HG03097 (cell line): ENCODE measurements at regions not wholly inside any gene's neighbourhood (a gene's known extent, or its start where the extent isn't known, plus 50 kb on each side); places are given as distances from the start of the nearest gene placed in this dataset.

Experiments
- ATAC-seq: cut with Tn5 transposase; IDR thresholded peaks from one replicate; pipeline ENCODE4 v1.9.1; 2021; ENCODE audit not compliant: unreplicated experiment, low FRiP score

- ATAC-seq = no peak
Measured at GRCh38 chr6:139640921-139641320, 266.5 kb upstream of the CITED2 start.

- peak; percentile 84 for ATAC-seq
Measured at GRCh38 chr6:139640448-139640847, 266.0 kb upstream of the CITED2 start.

GRCh38 chr6:139639507-139639906 lies 265.1 kb upstream of the CITED2 start:
- no peak for ATAC-seq

- ATAC-seq = no peak
Measured at GRCh38 chr6:139638179-139638941, 263.9 kb upstream of the CITED2 start.

GRCh38 chr6:139637766-139638165 lies 263.3 kb upstream of the CITED2 start:
- ATAC-seq = no peak

- no peak for ATAC-seq
Measured at GRCh38 chr6:139636391-139636790, 261.9 kb upstream of the CITED2 start.

GRCh38 chr6:139635401-139636130 lies 261.1 kb upstream of the CITED2 start:
- no peak for ATAC-seq

GRCh38 chr6:139632840-139633239 lies 258.4 kb upstream of the CITED2 start:
- ATAC-seq = no peak

- ATAC-seq = no peak
Measured at GRCh38 chr6:139628270-139628669, 253.8 kb upstream of the CITED2 start.

GRCh38 chr6:139627091-139627490 lies 252.6 kb upstream of the CITED2 start:
- ATAC-seq = no peak

GRCh38 chr6:139625998-139626975 lies 251.8 kb upstream of the CITED2 start:
- ATAC-seq = no peak

GRCh38 chr6:139625081-139625939 lies 250.9 kb upstream of the CITED2 start:
- ATAC-seq = no peak

GRCh38 chr6:139623372-139623771 lies 248.9 kb upstream of the CITED2 start:
- no peak for ATAC-seq

GRCh38 chr6:139613496-139613895 lies 239.0 kb upstream of the CITED2 start:
- no peak for ATAC-seq

GRCh38 chr6:139612135-139612465 lies 237.7 kb upstream of the CITED2 start:
- no peak for ATAC-seq

- ATAC-seq = no peak
Measured at GRCh38 chr6:139611327-139612134, 237.1 kb upstream of the CITED2 start.

- no peak for ATAC-seq
Measured at GRCh38 chr6:139608466-139609261, 234.2 kb upstream of the CITED2 start.

- ATAC-seq = no peak
Measured at GRCh38 chr6:139605350-139605749, 230.9 kb upstream of the CITED2 start.
